CD14-positive monocyte (primary cell): ENCODE measurements at regions not wholly inside any gene's neighbourhood (a gene's known extent, or its start where the extent isn't known, plus 50 kb on each side); places are given as distances from the start of the nearest gene placed in this dataset.

Source experiments
- DNase-seq, 3 donors: peaks; one replicate each; pipeline ENCODE4 v3.0.0-alpha.2; 2011 to 2022
- H2AFZ ChIP-seq: 2 replicates; pipeline ENCODE4 v1.6.0; 2012; ENCODE audit warnings: mild to moderate bottlenecking, low read depth, low read length, inconsistent platforms; ENCODE audit not compliant: insufficient read depth, poor library complexity, severe bottlenecking
- H3K27ac ChIP-seq, 2 donors: 1 replicate in 1 of 2; 2 replicates in 1 of 2; pipeline ENCODE4 v1.5.1; 2012 to 2013; ENCODE audit warnings: low read length in 2 of 2, control low read depth in 1 of 2, inconsistent platforms in 1 of 2, low read depth in 1 of 2, mild to moderate bottlenecking in 1 of 2
- H3K27me3 ChIP-seq, 2 donors: one replicate each; pipeline versions ENCODE4 v1.6.0 to v1.6.1; 2011 to 2013; ENCODE audit warnings: low read length in 2 of 2; ENCODE audit not compliant: control insufficient read depth in 2 of 2, insufficient read depth in 2 of 2
- H3K36me3 ChIP-seq, 2 donors: replicated peaks in 1 of 2; 1 replicate in 1 of 2; 2 replicates in 1 of 2; pipeline versions ENCODE4 v1.5.1 to v1.6.1; 2012 to 2013; ENCODE audit warnings: low read length in 2 of 2, control low read depth in 1 of 2, inconsistent platforms in 1 of 2, mild to moderate bottlenecking in 1 of 2; ENCODE audit not compliant: insufficient read depth in 2 of 2, control insufficient read depth in 1 of 2
- H3K4me1 ChIP-seq, 2 donors: 1 replicate in 1 of 2; 2 replicates in 1 of 2; pipeline versions ENCODE4 v1.5.1 to v1.6.1; 2012 to 2013; ENCODE audit warnings: low read length in 2 of 2, control low read depth in 1 of 2, inconsistent platforms in 1 of 2, mild to moderate bottlenecking in 1 of 2, moderate library complexity in 1 of 2; ENCODE audit not compliant: insufficient read depth in 2 of 2, control insufficient read depth in 1 of 2
- H3K4me2 ChIP-seq: replicated peaks from 2 replicates; pipeline ENCODE3; 2012; ENCODE audit warnings: low read length, moderate library complexity, mild to moderate bottlenecking; ENCODE audit not compliant: poor library complexity, severe bottlenecking; ENCODE audit errors: extremely low read depth
- H3K4me3 ChIP-seq, 3 experiments: fragments of 200-600 bp in 1 of 3; sonication (generic) in 1 of 3; replicated peaks in 1 of 3; 1 replicate in 2 of 3; 2 replicates in 1 of 3; pipeline ENCODE4 v1.5.1; 2011 to 2013; ENCODE audit warnings: low read length in 3 of 3, mild to moderate bottlenecking in 3 of 3, control low read depth in 2 of 3, low read depth in 2 of 3, inconsistent platforms in 1 of 3, moderate library complexity in 1 of 3
- H3K79me2 ChIP-seq: 2 replicates; pipeline ENCODE4 v1.6.0; 2012; ENCODE audit warnings: mild to moderate bottlenecking, control low read depth, inconsistent platforms, low read length, moderate library complexity; ENCODE audit not compliant: insufficient read depth
- H3K9ac ChIP-seq: 2 replicates; pipeline ENCODE4 v1.6.0; 2017; ENCODE audit warnings: low read length, mild to moderate bottlenecking; ENCODE audit not compliant: insufficient read depth, poor library complexity, severe bottlenecking
- H3K9me3 ChIP-seq, 2 donors: replicated peaks in 1 of 2; 1 replicate in 1 of 2; 2 replicates in 1 of 2; pipeline versions ENCODE4 v1.5.1 to v1.6.1; 2012 to 2013; ENCODE audit warnings: low read length in 2 of 2, control low read depth in 1 of 2; ENCODE audit not compliant: control insufficient read depth in 1 of 2, insufficient read depth in 1 of 2
- H4K20me1 ChIP-seq: 2 replicates; pipeline ENCODE4 v1.6.0; 2012; ENCODE audit warnings: mild to moderate bottlenecking, low read length, control low read depth, moderate library complexity; ENCODE audit not compliant: insufficient read depth
- H3K27ac Mint-ChIP-seq, 7 donors: one replicate each; pipeline ENCODE4 v1.8.0; 2020; ENCODE audit warnings: mild to moderate bottlenecking in 7 of 7, mixed read lengths in 7 of 7, moderate library complexity in 6 of 7, inconsistent platforms in 2 of 7
- H3K27me3 Mint-ChIP-seq, 3 donors: one replicate each; pipeline ENCODE4 v1.8.0; 2021 to 2022; ENCODE audit warnings: low read depth in 3 of 3, mild to moderate bottlenecking in 3 of 3, mixed read lengths in 3 of 3, moderate library complexity in 3 of 3, inconsistent platforms in 1 of 3
- H3K36me3 Mint-ChIP-seq, 2 donors: one replicate each; pipeline ENCODE4 v1.8.0; 2020; ENCODE audit warnings: mixed read lengths in 2 of 2, inconsistent platforms in 1 of 2, mild to moderate bottlenecking in 1 of 2
- H3K4me1 Mint-ChIP-seq: one replicate; pipeline ENCODE4 v1.8.0; 2020; ENCODE audit warnings: mild to moderate bottlenecking, mixed read lengths
- H3K4me3 Mint-ChIP-seq, 2 donors: one replicate each; pipeline ENCODE4 v1.8.0; 2020; ENCODE audit warnings: mild to moderate bottlenecking in 2 of 2, mixed read lengths in 2 of 2, moderate library complexity in 1 of 2
- H3K9me3 Mint-ChIP-seq, 7 donors: one replicate each; pipeline ENCODE4 v1.8.0; 2020 to 2022; ENCODE audit warnings: mixed read lengths in 7 of 7, mild to moderate bottlenecking in 6 of 7, moderate library complexity in 6 of 7, inconsistent platforms in 2 of 7
- WGBS: methylation state at CpG from one replicate; pipeline ENCODE4 v1.1.5; 2013; ENCODE audit warnings: missing lambda C conversion rate; ENCODE audit not compliant: insufficient coverage; 5-methylcytosine and 5-hydroxymethylcytosine counted together
- intact Hi-C, 2 donors: fragments of 100-400 bp; cut with micrococcal nuclease; formaldehyde crosslinking; loops; one replicate each; pipeline versions ENCODE4 v1.15.0 to v1.15.1; 2023
- TF ChIP-seq, protein P1 (sequence below): fragments of 200-600 bp; IDR thresholded peaks from one replicate; pipeline ENCODE4 v1.8.0; 2022; ENCODE audit warnings: antibody characterized with exemption, mild to moderate bottlenecking

DNA sequence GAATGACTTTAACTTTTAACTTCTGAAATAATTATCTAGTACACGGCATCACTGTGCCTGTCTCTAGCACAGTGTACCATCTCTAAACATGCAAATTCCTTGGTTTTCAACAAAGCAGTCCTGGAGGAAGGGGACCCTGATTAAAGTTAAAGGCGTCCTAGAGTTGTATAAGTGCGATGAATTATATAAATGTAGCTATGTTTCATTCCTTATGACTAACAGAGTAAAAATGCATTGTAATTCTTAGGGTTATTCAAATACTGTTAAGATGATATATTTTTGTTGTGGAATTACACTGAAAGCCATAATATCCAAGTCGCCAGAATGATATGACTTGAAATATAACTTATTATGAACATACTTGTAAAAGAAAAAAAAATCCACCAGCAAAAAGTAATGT lies 544.9 kb upstream of the LINC00305 start:
- no peak overlapping the region for H3K27ac Mint-ChIP-seq
- peaks cover 0 to 1% (median 0%) of the 10 kb centered on the region in 3 donors for H3K27me3 Mint-ChIP-seq
- Histone ChIP-seq H3K4me2 (no peak overlapping the region), H3K27me3 (no peaks in the 10 kb centered on the region), H3K4me3 (no peak overlapping the region), H3K9me3 (peaks cover 4 to 11% of the 10 kb centered on the region in 2 donors), H4K20me1 (no peaks in the 10 kb centered on the region), H3K4me1 (no peaks in the 10 kb centered on the region), H2AFZ (no peak overlapping the region), H3K79me2 (no peaks in the 10 kb centered on the region), H3K36me3 (no peaks in the 10 kb centered on the region), H3K27ac (no peak overlapping the region), H3K9ac (no peak overlapping the region)
- H3K4me3 Mint-ChIP-seq, result no peak overlapping the region
- 100% methylated on average over 1 of the region's 4 CpGs for WGBS
- TF ChIP-seq, protein P1, sequence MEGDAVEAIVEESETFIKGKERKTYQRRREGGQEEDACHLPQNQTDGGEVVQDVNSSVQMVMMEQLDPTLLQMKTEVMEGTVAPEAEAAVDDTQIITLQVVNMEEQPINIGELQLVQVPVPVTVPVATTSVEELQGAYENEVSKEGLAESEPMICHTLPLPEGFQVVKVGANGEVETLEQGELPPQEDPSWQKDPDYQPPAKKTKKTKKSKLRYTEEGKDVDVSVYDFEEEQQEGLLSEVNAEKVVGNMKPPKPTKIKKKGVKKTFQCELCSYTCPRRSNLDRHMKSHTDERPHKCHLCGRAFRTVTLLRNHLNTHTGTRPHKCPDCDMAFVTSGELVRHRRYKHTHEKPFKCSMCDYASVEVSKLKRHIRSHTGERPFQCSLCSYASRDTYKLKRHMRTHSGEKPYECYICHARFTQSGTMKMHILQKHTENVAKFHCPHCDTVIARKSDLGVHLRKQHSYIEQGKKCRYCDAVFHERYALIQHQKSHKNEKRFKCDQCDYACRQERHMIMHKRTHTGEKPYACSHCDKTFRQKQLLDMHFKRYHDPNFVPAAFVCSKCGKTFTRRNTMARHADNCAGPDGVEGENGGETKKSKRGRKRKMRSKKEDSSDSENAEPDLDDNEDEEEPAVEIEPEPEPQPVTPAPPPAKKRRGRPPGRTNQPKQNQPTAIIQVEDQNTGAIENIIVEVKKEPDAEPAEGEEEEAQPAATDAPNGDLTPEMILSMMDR, result no peak
- H3K9me3 Mint-ChIP-seq, result peaks cover 6 to 26% (median 10%) of the 10 kb centered on the region in 7 donors
- intact Hi-C loops, result no loop called here
- H3K4me1 Mint-ChIP-seq, result peaks cover 6% of the 10 kb centered on the region
- H3K36me3 Mint-ChIP-seq, result no peaks in the 10 kb centered on the region
- no peak for DNase-seq

DNA sequence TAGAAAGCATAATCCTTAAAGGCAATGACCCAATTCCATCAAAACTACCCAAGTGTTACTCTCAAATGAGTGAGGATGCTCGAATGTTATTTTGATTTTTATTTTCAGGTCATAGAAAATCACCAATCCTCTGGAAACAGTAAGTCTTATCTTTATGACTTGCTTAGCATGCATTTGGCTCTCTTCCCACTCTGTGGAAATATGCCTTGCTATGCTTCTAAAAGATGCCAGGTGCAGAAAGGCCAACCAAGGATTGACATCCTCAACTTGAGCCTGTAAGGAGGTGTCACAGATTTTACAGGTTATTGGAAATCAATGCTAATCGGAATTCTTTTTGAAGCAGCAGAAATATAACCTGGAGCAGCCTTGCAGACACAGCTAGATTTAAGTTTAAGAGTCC lies 543.9 kb upstream of the LINC00305 start:
- Histone ChIP-seq H3K4me1 (no peaks in the 10 kb centered on the region), H2AFZ (no peak overlapping the region), H3K36me3 (no peaks in the 10 kb centered on the region), H4K20me1 (no peaks in the 10 kb centered on the region), H3K4me3 (no peak overlapping the region), H3K27me3 (no peaks in the 10 kb centered on the region), H3K9ac (no peak overlapping the region), H3K4me2 (no peak overlapping the region), H3K9me3 (peaks cover 0 to 11% of the 10 kb centered on the region in 2 donors), H3K27ac (no peak overlapping the region), H3K79me2 (no peaks in the 10 kb centered on the region)
- Mint-ChIP-seq H3K27me3 (no peaks in the 10 kb centered on the region), H3K4me1 (peaks cover 6% of the 10 kb centered on the region), H3K27ac (no peak overlapping the region), H3K36me3 (no peaks in the 10 kb centered on the region), H3K4me3 (no peak overlapping the region), H3K9me3 (peaks cover 6 to 22% (median 10%) of the 10 kb centered on the region in 7 donors)
- no CpG with 5 or more reads among the region's 2 CpGs for WGBS
- TF ChIP-seq, protein P1, result no peak
- intact Hi-C loops, result no loop called here
- DNase-seq, result no peak
